ENCODE measurements at regions not wholly inside any gene's neighbourhood (a gene's known extent, or its start where the extent isn't known, plus 50 kb on each side); places are given as distances from the start of the nearest gene placed in this dataset.

DNA sequence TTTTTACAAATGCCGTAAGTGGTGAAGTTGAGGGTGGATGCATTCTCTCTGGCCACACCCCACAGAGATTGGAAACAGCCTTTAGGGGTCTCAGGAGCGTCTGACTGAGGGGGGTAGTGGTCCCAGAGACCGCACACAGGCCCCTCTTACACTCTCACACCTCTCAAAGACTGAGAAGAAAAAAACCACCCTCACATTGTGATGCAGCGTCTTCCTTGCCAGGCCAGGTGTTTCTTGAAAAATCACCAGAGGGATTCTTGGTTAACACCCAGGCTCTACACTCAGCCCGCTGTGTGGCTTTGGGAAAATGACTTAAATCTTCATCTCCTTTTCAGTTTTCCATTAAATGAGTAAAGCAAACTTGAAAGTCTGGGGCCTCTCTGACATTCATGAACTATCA is 115.8 kb upstream of the SPTLC3 start:
- no peaks in the 10 kb centered on the region for H3K79me2 ChIP-seq (ENCODE audit: low read length)
- ChIA-PET POLR2A (ENCODE audit: unreplicated experiment) (no interaction called here), CTCF (no interaction called here)
- no TSS peak for BruUV-seq (replicated peaks)
- H3K36me3 ChIP-seq (ENCODE audit: low read depth, low read length): no peaks in the 10 kb centered on the region
- H3K27ac ChIP-seq (ENCODE audit: low read length): no peak overlapping the region
- H4K20me1 ChIP-seq (ENCODE audit: low read length): no peaks in the 10 kb centered on the region
- H3K9me3 ChIP-seq (ENCODE audit: low read length): no peaks in the 10 kb centered on the region
- H3K4me3 ChIP-seq (ENCODE audit: low read length): no peak overlapping the region
- no peaks in the 10 kb centered on the region for H3F3A ChIP-seq (ENCODE audit: low read length, unreplicated experiment)
- H2AFZ ChIP-seq (ENCODE audit: low read length): no peak overlapping the region
- peaks cover 92% of the 10 kb centered on the region for H3K27me3 ChIP-seq (ENCODE audit: low read length)
- intact Hi-C loops (cut with micrococcal nuclease): no loop called here
- no peak overlapping the region for H3K9ac ChIP-seq (ENCODE audit: low read length)
- ATAC-seq (no peak), DNase-seq (no peak)
- TF ChIP-seq EZH2 (IDR thresholded peaks at IDR 0.05; ENCODE audit: low read length, unreplicated experiment) (no peak), EZH2phosphoT487 (IDR thresholded peaks at IDR 0.05; ENCODE audit: borderline replicate concordance, low read length) (no peak)
- TF ChIP-seq, protein P1, sequence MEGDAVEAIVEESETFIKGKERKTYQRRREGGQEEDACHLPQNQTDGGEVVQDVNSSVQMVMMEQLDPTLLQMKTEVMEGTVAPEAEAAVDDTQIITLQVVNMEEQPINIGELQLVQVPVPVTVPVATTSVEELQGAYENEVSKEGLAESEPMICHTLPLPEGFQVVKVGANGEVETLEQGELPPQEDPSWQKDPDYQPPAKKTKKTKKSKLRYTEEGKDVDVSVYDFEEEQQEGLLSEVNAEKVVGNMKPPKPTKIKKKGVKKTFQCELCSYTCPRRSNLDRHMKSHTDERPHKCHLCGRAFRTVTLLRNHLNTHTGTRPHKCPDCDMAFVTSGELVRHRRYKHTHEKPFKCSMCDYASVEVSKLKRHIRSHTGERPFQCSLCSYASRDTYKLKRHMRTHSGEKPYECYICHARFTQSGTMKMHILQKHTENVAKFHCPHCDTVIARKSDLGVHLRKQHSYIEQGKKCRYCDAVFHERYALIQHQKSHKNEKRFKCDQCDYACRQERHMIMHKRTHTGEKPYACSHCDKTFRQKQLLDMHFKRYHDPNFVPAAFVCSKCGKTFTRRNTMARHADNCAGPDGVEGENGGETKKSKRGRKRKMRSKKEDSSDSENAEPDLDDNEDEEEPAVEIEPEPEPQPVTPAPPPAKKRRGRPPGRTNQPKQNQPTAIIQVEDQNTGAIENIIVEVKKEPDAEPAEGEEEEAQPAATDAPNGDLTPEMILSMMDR (conservative IDR thresholded peaks at IDR 0.05; ENCODE audit: low read depth, low read length): no peak
- no peaks in the 10 kb centered on the region for H3K4me1 ChIP-seq (ENCODE audit: insufficient read depth, low read length)
- H3K9me2 ChIP-seq (replicated peaks; ENCODE audit: low read length): no peaks in the 10 kb centered on the region
- H3K4me2 ChIP-seq (ENCODE audit: low read length): no peak overlapping the region

DNA sequence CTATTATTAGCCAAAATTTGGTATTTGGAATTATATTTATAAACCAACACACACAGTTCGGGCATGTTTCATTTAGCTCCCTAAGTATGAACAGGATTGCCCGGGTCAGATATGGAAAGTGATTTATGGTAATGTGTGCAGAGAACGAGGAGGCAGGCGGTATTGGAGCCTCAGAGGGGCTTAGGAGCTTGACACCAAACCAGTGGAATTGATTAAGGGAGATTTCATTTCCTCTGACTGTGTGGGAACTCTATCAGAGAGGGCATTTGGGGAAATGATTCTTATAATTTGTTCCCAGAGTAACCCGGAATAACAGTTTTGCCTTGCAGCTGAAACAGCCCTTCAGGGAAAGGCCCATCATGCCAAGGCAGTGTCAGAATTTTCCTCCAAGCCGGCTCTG is 115.1 kb upstream of the SPTLC3 start:
- BruUV-seq (replicated peaks): no TSS peak
- no peak for ATAC-seq
- CTCF ChIA-PET: no interaction called here
- H3F3A ChIP-seq (ENCODE audit: low read length, unreplicated experiment): no peaks in the 10 kb centered on the region
- H3K36me3 ChIP-seq (ENCODE audit: low read depth, low read length): no peaks in the 10 kb centered on the region
- no peaks in the 10 kb centered on the region for H3K4me1 ChIP-seq (ENCODE audit: insufficient read depth, low read length)
- intact Hi-C loops (cut with micrococcal nuclease): no loop called here
- no peaks in the 10 kb centered on the region for H3K9me2 ChIP-seq (replicated peaks; ENCODE audit: low read length)
- H4K20me1 ChIP-seq (ENCODE audit: low read length): no peaks in the 10 kb centered on the region
- no peak overlapping the region for H3K4me2 ChIP-seq (ENCODE audit: low read length)
- POLR2A ChIA-PET (ENCODE audit: unreplicated experiment): no interaction called here
- H3K9ac ChIP-seq (ENCODE audit: low read length): no peak overlapping the region
- no peaks in the 10 kb centered on the region for H3K9me3 ChIP-seq (ENCODE audit: low read length)
- no peak for DNase-seq
- peaks cover 96% of the 10 kb centered on the region for H3K27me3 ChIP-seq (ENCODE audit: low read length)
- H2AFZ ChIP-seq (ENCODE audit: low read length): no peak overlapping the region
- H3K4me3 ChIP-seq (ENCODE audit: low read length): no peak overlapping the region
- H3K27ac ChIP-seq (ENCODE audit: low read length): no peak overlapping the region
- no peaks in the 10 kb centered on the region for H3K79me2 ChIP-seq (ENCODE audit: low read length)
- TF ChIP-seq EZH2phosphoT487 (IDR thresholded peaks at IDR 0.05; ENCODE audit: borderline replicate concordance, low read length) (no peak), EZH2 (IDR thresholded peaks at IDR 0.05; ENCODE audit: low read length, unreplicated experiment) (no peak)
- TF ChIP-seq, protein P1 (conservative IDR thresholded peaks at IDR 0.05; ENCODE audit: low read depth, low read length): no peak

DNA sequence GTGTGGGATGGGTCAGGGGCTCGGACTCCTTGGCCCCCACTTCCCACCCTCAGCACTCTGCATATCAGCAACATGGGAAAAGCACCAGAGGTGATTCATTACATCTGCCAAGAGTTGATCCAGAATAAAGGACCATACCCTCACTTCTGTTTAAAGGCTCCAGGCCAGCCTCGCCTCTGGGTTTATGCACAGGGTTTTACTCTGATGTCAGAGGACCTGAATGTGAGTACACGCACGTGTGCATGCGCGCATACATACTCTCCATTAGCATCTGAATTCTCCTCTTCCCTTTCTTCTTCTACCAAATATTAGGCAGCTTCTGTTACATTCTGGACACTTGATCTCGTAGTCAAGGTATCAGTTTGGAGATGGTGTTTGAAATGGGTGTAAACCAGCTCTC is 114.7 kb upstream of the SPTLC3 start:
- BruUV-seq (replicated peaks): no TSS peak
- POLR2A ChIA-PET (ENCODE audit: unreplicated experiment): no interaction called here
- intact Hi-C loops (cut with micrococcal nuclease): no loop called here

More for the DNA sequence above, 114.7 kb upstream of the SPTLC3 start:
- no peaks in the 10 kb centered on the region for H3K4me1 ChIP-seq (ENCODE audit: insufficient read depth, low read length)
- no peaks in the 10 kb centered on the region for H3F3A ChIP-seq (ENCODE audit: low read length, unreplicated experiment)
- H3K36me3 ChIP-seq (ENCODE audit: low read depth, low read length): no peaks in the 10 kb centered on the region
- no peak overlapping the region for H3K27ac ChIP-seq (ENCODE audit: low read length)
- ATAC-seq (no peak), DNase-seq (no peak)
- CTCF ChIA-PET: no interaction called here
- no peaks in the 10 kb centered on the region for H3K9me3 ChIP-seq (ENCODE audit: low read length)
- no peaks in the 10 kb centered on the region for H4K20me1 ChIP-seq (ENCODE audit: low read length)
- no peak overlapping the region for H3K9ac ChIP-seq (ENCODE audit: low read length)
- H2AFZ ChIP-seq (ENCODE audit: low read length): no peak overlapping the region
- no peaks in the 10 kb centered on the region for H3K9me2 ChIP-seq (replicated peaks; ENCODE audit: low read length)
- no peaks in the 10 kb centered on the region for H3K79me2 ChIP-seq (ENCODE audit: low read length)
- TF ChIP-seq EZH2 (IDR thresholded peaks at IDR 0.05; ENCODE audit: low read length, unreplicated experiment): no peak
- TF ChIP-seq, protein P1 (conservative IDR thresholded peaks at IDR 0.05; ENCODE audit: low read depth, low read length): no peak
- no peak for TF ChIP-seq EZH2phosphoT487 (IDR thresholded peaks at IDR 0.05; ENCODE audit: borderline replicate concordance, low read length)
- no peak overlapping the region for H3K4me2 ChIP-seq (ENCODE audit: low read length)
- no peak overlapping the region for H3K4me3 ChIP-seq (ENCODE audit: low read length)
- peaks cover 98% of the 10 kb centered on the region for H3K27me3 ChIP-seq (ENCODE audit: low read length)

Data from PC-3 (cell line).